ENCODE measurements at regions not wholly inside any gene's neighbourhood (a gene's known extent, or its start where the extent isn't known, plus 50 kb on each side); places are given as distances from the start of the nearest gene placed in this dataset.

GRCh38 chr5:103333376-103333775, 74.8 kb downstream of the MACIR start:
- Histone ChIP-seq H3K23ac (ENCODE audit: insufficient read length) (no peak overlapping the region), H3K14ac (ENCODE audit: insufficient read length) (no peak overlapping the region), H2AFZ (ENCODE audit: low read length) (no peak overlapping the region), H3K56ac (replicated peaks; ENCODE audit: insufficient read length, low read depth, low read length) (no peak overlapping the region), H3K4me3 (ENCODE audit: extremely low read depth in 1 of 4, insufficient read depth in 2 of 4, low read depth in 3 of 4, low read length in 4 of 4) (no peak overlapping the region), H3K36me3 (ENCODE audit: control insufficient read depth in 2 of 4, insufficient read depth in 4 of 4, low read length in 3 of 4) (no peaks in the 10 kb centered on the region), H2BK12ac (ENCODE audit: low read depth, low read length) (no peak overlapping the region), H3K18ac (ENCODE audit: extremely low read depth, low read length) (no peak overlapping the region), H3K23me2 (ENCODE audit: low read depth, low read length) (no peaks in the 10 kb centered on the region; the same call in 1 of the 2 replicates), H2BK20ac (ENCODE audit: low read length) (no peak overlapping the region), H3K9ac (replicated peaks in 1 of 4; ENCODE audit: extremely low read depth in 1 of 4, low read depth in 3 of 4, low read length in 3 of 4) (no peak overlapping the region), H2BK15ac (ENCODE audit: low read length) (no peak overlapping the region), H4K5ac (ENCODE audit: insufficient read length, low read depth, low read length) (no peak overlapping the region), H3K27ac (ENCODE audit: low read depth, low read length) (no peak overlapping the region), H4K20me1 (replicated peaks in 1 of 2; ENCODE audit: control insufficient read depth in 1 of 2, insufficient read depth in 2 of 2, low read length in 2 of 2) (no peaks in the 10 kb centered on the region), H2BK5ac (ENCODE audit: low read depth, low read length) (no peak overlapping the region), H3K4me2 (ENCODE audit: insufficient read depth in 1 of 2, low read depth in 2 of 2, low read length in 2 of 2) (no peak overlapping the region), H2AK5ac (ENCODE audit: low read depth, low read length) (no peak overlapping the region), H4K91ac (replicated peaks; ENCODE audit: insufficient read length, low read length) (no peak overlapping the region), H3K79me1 (ENCODE audit: low read depth, low read length) (no peaks in the 10 kb centered on the region), H2BK120ac (replicated peaks; ENCODE audit: low read depth, low read length) (no peak overlapping the region), H3K4ac (replicated peaks; ENCODE audit: insufficient read length, low read depth, low read length) (no peak overlapping the region), H3K27me3 (replicated peaks in 1 of 4; ENCODE audit: control insufficient read depth in 3 of 4, extremely low read depth in 1 of 4, insufficient read depth in 3 of 4, low read length in 3 of 4) (no peaks in the 10 kb centered on the region), H3K9me3 (ENCODE audit: insufficient read depth in 2 of 2, low read depth in 1 of 2, low read length in 1 of 2) (no peaks in the 10 kb centered on the region), H3K79me2 (ENCODE audit: control insufficient read depth in 1 of 2, insufficient read depth in 2 of 2, low read length in 2 of 2) (no peaks in the 10 kb centered on the region), H4K8ac (ENCODE audit: extremely low read depth, insufficient read depth, low read length) (no peak overlapping the region), H3K4me1 (replicated peaks in 1 of 4; ENCODE audit: control insufficient read depth in 3 of 4, insufficient read depth in 4 of 4, low read length in 3 of 4) (no peaks in the 10 kb centered on the region)
- DNase-seq (ENCODE audit: low read depth in 1 of 2, low spot score in 2 of 2) (no peak), FAIRE-seq (no peak)
- CTCF ChIA-PET (ENCODE audit: partially characterized antibody): no interaction called here
- 85% methylated on average over 2 of the region's 2 CpGs; no CpG with 5 or more reads in 1 of the 2 experiments for WGBS, 2 experiments (ENCODE audit: extremely low coverage in 1 of 2, insufficient coverage in 1 of 2, insufficient read length in 1 of 2, insufficient replicate concordance in 2 of 2, low coverage in 1 of 2, low lambda C conversion rate in 2 of 2, missing lambda C conversion rate in 1 of 2)
- POLR2A ChIA-PET (ENCODE audit: partially characterized antibody): interaction anchor here (0.8 kb wide), 1 partner anchor 8 kb away, joined by 3 read pairs; no protein-coding TSS in a partner anchor
- TF ChIP-seq USF2 (IDR thresholded peaks at IDR 0.05; ENCODE audit: low read length) (no peak), TAF1 (IDR thresholded peaks at IDR 0.05; ENCODE audit: low read depth, low read length) (no peak), SIRT6 (IDR thresholded peaks at IDR 0.05; ENCODE audit: low read length) (no peak), MAX (IDR thresholded peaks at IDR 0.05) (no peak), SIX5 (IDR thresholded peaks at IDR 0.05; ENCODE audit: low read depth, low read length) (no peak), BRCA1 (IDR thresholded peaks at IDR 0.05; ENCODE audit: low read depth, low read length) (no peak), HDAC2 (IDR thresholded peaks at IDR 0.05; ENCODE audit: borderline replicate concordance in 1 of 2, low read depth in 2 of 2, low read length in 2 of 2) (no peak), EGR1 (IDR thresholded peaks at IDR 0.05; ENCODE audit: borderline replicate concordance, low read depth, low read length) (no peak), RAD21 (IDR thresholded peaks at IDR 0.05 in 1 of 2, conservative IDR thresholded peaks at IDR 0.05 in 1 of 2; ENCODE audit: low read depth in 2 of 2, low read length in 2 of 2) (no peak), SUZ12 (IDR thresholded peaks at IDR 0.05; ENCODE audit: low read length) (no peak), HDAC6 (IDR thresholded peaks at IDR 0.05; ENCODE audit: low read depth, low read length) (no peak), RBBP5 (IDR thresholded peaks at IDR 0.05; ENCODE audit: borderline replicate concordance, low read depth, low read length) (no peak), SP4 (IDR thresholded peaks at IDR 0.05; ENCODE audit: low read length) (no peak), RXRA (IDR thresholded peaks at IDR 0.05; ENCODE audit: insufficient read depth, low read depth, low read length) (no peak)
